NCI-H526 treated with DMSO at 0.1 percent for 48 hours (cell line): ENCODE measurements at regions not wholly inside any gene's neighbourhood (a gene's known extent, or its start where the extent isn't known, plus 50 kb on each side); places are given as distances from the start of the nearest gene placed in this dataset.
"Not testable (repeated sequence)": the region's sequence is repeated elsewhere in the genome, so short reads cannot be mapped to it uniquely, and the experiment has no call there.

Experiments used
- DNase-seq: peaks from one replicate; lab custom pipeline; 2025; lab: John Stamatoyannopoulos, UW

GRCh38 chr18:45342166-45342565, 273.1 kb upstream of the SLC14A2 start:
- no peak for DNase-seq

- no peak for DNase-seq
These were observed 272.6 kb upstream of the SLC14A2 start for GRCh38 chr18:45342653-45343052.

- DNase-seq, result no peak
These were observed 271.9 kb upstream of the SLC14A2 start for GRCh38 chr18:45343365-45343764.

- DNase-seq, result not testable (repeated sequence)
These were observed 270.6 kb upstream of the SLC14A2 start for GRCh38 chr18:45344680-45345079.

- DNase-seq, result no peak
These were observed 266.3 kb upstream of the SLC14A2 start for GRCh38 chr18:45349019-45349418.

GRCh38 chr18:45349467-45349866, 265.8 kb upstream of the SLC14A2 start:
- DNase-seq, result no peak

GRCh38 chr18:45350404-45351156, 264.7 kb upstream of the SLC14A2 start:
- DNase-seq, result no peak

GRCh38 chr18:45352874-45353273, 262.4 kb upstream of the SLC14A2 start:
- no peak for DNase-seq

- no peak for DNase-seq
These were observed 261.7 kb upstream of the SLC14A2 start for GRCh38 chr18:45353530-45353929.

- no peak for DNase-seq
These were observed 259.2 kb upstream of the SLC14A2 start for GRCh38 chr18:45355944-45356520.

- DNase-seq, result no peak
These were observed 257.4 kb upstream of the SLC14A2 start for GRCh38 chr18:45357686-45358470.

GRCh38 chr18:45359275-45360009, 255.8 kb upstream of the SLC14A2 start:
- no peak for DNase-seq

GRCh38 chr18:45361125-45361851, 254.0 kb upstream of the SLC14A2 start:
- DNase-seq, result no peak

- DNase-seq, result no peak
These were observed 252.1 kb upstream of the SLC14A2 start for GRCh38 chr18:45363196-45363595.

GRCh38 chr18:45365835-45366234, 249.4 kb upstream of the SLC14A2 start:
- no peak for DNase-seq

- no peak for DNase-seq
These were observed 244.8 kb upstream of the SLC14A2 start for GRCh38 chr18:45370255-45371010.

- DNase-seq, result no peak
These were observed 241.9 kb upstream of the SLC14A2 start for GRCh38 chr18:45373286-45373880.

- peak; percentile 3 for DNase-seq
These were observed 241.0 kb upstream of the SLC14A2 start for GRCh38 chr18:45374236-45374635.

GRCh38 chr18:45374878-45375630, 240.2 kb upstream of the SLC14A2 start:
- no peak for DNase-seq

- DNase-seq, result no peak
These were observed 239.1 kb upstream of the SLC14A2 start for GRCh38 chr18:45376193-45376592.
